ENCODE measurements at regions not wholly inside any gene's neighbourhood (a gene's known extent, or its start where the extent isn't known, plus 50 kb on each side); places are given as distances from the start of the nearest gene placed in this dataset.
A peak's percentile ranks its signal among the peaks of the same experiment; 100 is the strongest.

- Histone ChIP-seq H2AFZ (ENCODE audit: low read length) (no peak overlapping the region), H3K4me2 (ENCODE audit: extremely low read depth, insufficient read depth, low read length) (no peak overlapping the region), H3K4me1 (ENCODE audit: control insufficient read depth, extremely low read depth, insufficient read depth, low read length) (peaks cover 4% of the 10 kb centered on the region), H3K9ac (ENCODE audit: insufficient read depth, low read length) (no peak overlapping the region), H3K9me3 (ENCODE audit: control insufficient read depth, insufficient read depth, low read depth, low read length) (no peaks in the 10 kb centered on the region), H3K79me2 (ENCODE audit: control insufficient read depth, insufficient read depth, low read length) (no peaks in the 10 kb centered on the region), H3K27me3 (ENCODE audit: control insufficient read depth, insufficient read depth, low read length) (no peaks in the 10 kb centered on the region), H4K20me1 (ENCODE audit: control insufficient read depth, extremely low read depth, insufficient read depth, low read length) (no peaks in the 10 kb centered on the region), H3K4me3 (replicated peaks in 1 of 4; ENCODE audit: control extremely low read depth in 1 of 4, insufficient read depth in 1 of 4, low read depth in 3 of 4, low read length in 4 of 4) (no peak overlapping the region), H3K36me3 (ENCODE audit: control insufficient read depth, insufficient read depth, low read length) (no peaks in the 10 kb centered on the region), H3K27ac (ENCODE audit: insufficient read depth, low read length) (no peak overlapping the region)
- no peak for DNase-seq (ENCODE audit: low read depth in 2 of 2)
- TF ChIP-seq, protein P1, sequence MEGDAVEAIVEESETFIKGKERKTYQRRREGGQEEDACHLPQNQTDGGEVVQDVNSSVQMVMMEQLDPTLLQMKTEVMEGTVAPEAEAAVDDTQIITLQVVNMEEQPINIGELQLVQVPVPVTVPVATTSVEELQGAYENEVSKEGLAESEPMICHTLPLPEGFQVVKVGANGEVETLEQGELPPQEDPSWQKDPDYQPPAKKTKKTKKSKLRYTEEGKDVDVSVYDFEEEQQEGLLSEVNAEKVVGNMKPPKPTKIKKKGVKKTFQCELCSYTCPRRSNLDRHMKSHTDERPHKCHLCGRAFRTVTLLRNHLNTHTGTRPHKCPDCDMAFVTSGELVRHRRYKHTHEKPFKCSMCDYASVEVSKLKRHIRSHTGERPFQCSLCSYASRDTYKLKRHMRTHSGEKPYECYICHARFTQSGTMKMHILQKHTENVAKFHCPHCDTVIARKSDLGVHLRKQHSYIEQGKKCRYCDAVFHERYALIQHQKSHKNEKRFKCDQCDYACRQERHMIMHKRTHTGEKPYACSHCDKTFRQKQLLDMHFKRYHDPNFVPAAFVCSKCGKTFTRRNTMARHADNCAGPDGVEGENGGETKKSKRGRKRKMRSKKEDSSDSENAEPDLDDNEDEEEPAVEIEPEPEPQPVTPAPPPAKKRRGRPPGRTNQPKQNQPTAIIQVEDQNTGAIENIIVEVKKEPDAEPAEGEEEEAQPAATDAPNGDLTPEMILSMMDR (conservative IDR thresholded peaks at IDR 0.05 in 1 of 2, IDR thresholded peaks at IDR 0.05 in 1 of 2; ENCODE audit: low read depth in 1 of 2, low read length in 2 of 2), result no peak
- no peak for TF ChIP-seq EZH2 (IDR thresholded peaks at IDR 0.05; ENCODE audit: low read length, missing control alignments)
Measured at GRCh38 chr3:150312018-150312657, 96.0 kb upstream of the TSC22D2 start.

DNA sequence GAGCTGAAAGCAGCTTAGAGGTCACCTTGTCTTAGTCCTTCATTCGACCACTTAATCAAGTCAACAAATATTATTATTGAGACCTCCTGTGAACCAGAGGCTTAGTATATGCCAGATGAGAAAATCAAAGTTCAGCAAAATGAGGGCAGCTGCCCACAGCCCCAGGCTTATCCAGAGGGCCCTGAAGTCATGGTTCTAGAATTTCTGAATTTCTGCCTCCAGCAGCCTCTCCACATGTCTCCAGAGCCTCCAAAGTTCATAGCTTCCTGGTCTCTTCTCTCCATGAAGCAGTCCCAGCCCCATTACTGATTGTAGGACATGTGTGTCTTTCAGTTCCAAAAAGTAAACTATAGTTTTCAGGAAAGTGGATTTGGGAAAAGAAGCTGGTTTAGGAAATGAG is 96.9 kb upstream of the TSC22D2 start:
- Histone ChIP-seq H3K9me3 (ENCODE audit: control insufficient read depth, insufficient read depth, low read depth, low read length) (no peaks in the 10 kb centered on the region), H3K36me3 (ENCODE audit: control insufficient read depth, insufficient read depth, low read length) (no peaks in the 10 kb centered on the region), H3K4me3 (replicated peaks in 1 of 4; ENCODE audit: control extremely low read depth in 1 of 4, insufficient read depth in 1 of 4, low read depth in 3 of 4, low read length in 4 of 4) (no peak overlapping the region), H2AFZ (ENCODE audit: low read length) (no peak overlapping the region), H4K20me1 (ENCODE audit: control insufficient read depth, extremely low read depth, insufficient read depth, low read length) (no peaks in the 10 kb centered on the region), H3K9ac (ENCODE audit: insufficient read depth, low read length) (no peak overlapping the region), H3K27ac (ENCODE audit: insufficient read depth, low read length) (no peak overlapping the region), H3K27me3 (ENCODE audit: control insufficient read depth, insufficient read depth, low read length) (no peaks in the 10 kb centered on the region), H3K79me2 (ENCODE audit: control insufficient read depth, insufficient read depth, low read length) (no peaks in the 10 kb centered on the region), H3K4me1 (ENCODE audit: control insufficient read depth, extremely low read depth, insufficient read depth, low read length) (peaks cover 4% of the 10 kb centered on the region), H3K4me2 (ENCODE audit: extremely low read depth, insufficient read depth, low read length) (no peak overlapping the region)
- TF ChIP-seq EZH2 (IDR thresholded peaks at IDR 0.05; ENCODE audit: low read length, missing control alignments), result no peak
- TF ChIP-seq, protein P1 (conservative IDR thresholded peaks at IDR 0.05 in 1 of 2, IDR thresholded peaks at IDR 0.05 in 1 of 2; ENCODE audit: low read depth in 1 of 2, low read length in 2 of 2), result no peak
- DNase-seq (ENCODE audit: low read depth in 2 of 2), result no peak

GRCh38 chr3:150309557-150309956 is 98.5 kb upstream of the TSC22D2 start:
- peak; percentile 58 to 80 for DNase-seq (ENCODE audit: low read depth in 2 of 2)
- TF ChIP-seq, protein P1 (conservative IDR thresholded peaks at IDR 0.05 in 1 of 2, IDR thresholded peaks at IDR 0.05 in 1 of 2; ENCODE audit: low read depth in 1 of 2, low read length in 2 of 2), result no peak
- no peak for TF ChIP-seq EZH2 (IDR thresholded peaks at IDR 0.05; ENCODE audit: low read length, missing control alignments)
- no peaks in the 10 kb centered on the region for H3K9me3 ChIP-seq (ENCODE audit: control insufficient read depth, insufficient read depth, low read depth, low read length)
- peaks cover 4% of the 10 kb centered on the region for H3K4me1 ChIP-seq (ENCODE audit: control insufficient read depth, extremely low read depth, insufficient read depth, low read length)
- H3K27me3 ChIP-seq (ENCODE audit: control insufficient read depth, insufficient read depth, low read length), result no peaks in the 10 kb centered on the region
- no peaks in the 10 kb centered on the region for H3K79me2 ChIP-seq (ENCODE audit: control insufficient read depth, insufficient read depth, low read length)
- no peak overlapping the region for H3K9ac ChIP-seq (ENCODE audit: insufficient read depth, low read length)
- H3K27ac ChIP-seq (ENCODE audit: insufficient read depth, low read length), result no peak overlapping the region
- H3K4me2 ChIP-seq (ENCODE audit: extremely low read depth, insufficient read depth, low read length), result no peak overlapping the region
- no peaks in the 10 kb centered on the region for H3K36me3 ChIP-seq (ENCODE audit: control insufficient read depth, insufficient read depth, low read length)
- H3K4me3 ChIP-seq (replicated peaks in 1 of 4; ENCODE audit: control extremely low read depth in 1 of 4, insufficient read depth in 1 of 4, low read depth in 3 of 4, low read length in 4 of 4), result no peak overlapping the region
- H4K20me1 ChIP-seq (ENCODE audit: control insufficient read depth, extremely low read depth, insufficient read depth, low read length), result no peaks in the 10 kb centered on the region
- H2AFZ ChIP-seq (ENCODE audit: low read length), result no peak overlapping the region

All from fibroblast of lung (primary cell).